Type B pancreatic cell (in vitro differentiated cells): ENCODE measurements at regions not wholly inside any gene's neighbourhood (a gene's known extent, or its start where the extent isn't known, plus 50 kb on each side); places are given as distances from the start of the nearest gene placed in this dataset.

Experiments used
- DNase-seq: peaks from one replicate; pipeline ENCODE4 v3.0.0; 2021; ENCODE audit warnings: mixed read lengths; ENCODE audit not compliant: unreplicated experiment; ENCODE audit errors: extremely low spot score
- H3K27ac Mint-ChIP-seq: 2 replicates; pipeline ENCODE4 v1.8.0; 2021; ENCODE audit warnings: mild to moderate bottlenecking, mixed read lengths
- H3K27me3 Mint-ChIP-seq: 2 replicates; pipeline ENCODE4 v1.8.0; 2021; ENCODE audit warnings: mixed read lengths
- H3K36me3 Mint-ChIP-seq: 2 replicates; pipeline ENCODE4 v1.8.0; 2021; ENCODE audit warnings: mixed read lengths
- H3K4me1 Mint-ChIP-seq: one replicate; pipeline ENCODE4 v1.8.0; 2021; ENCODE audit warnings: mixed read lengths; ENCODE audit not compliant: unreplicated experiment
- H3K4me3 Mint-ChIP-seq: 2 replicates; pipeline ENCODE4 v1.8.0; 2021; ENCODE audit warnings: mild to moderate bottlenecking, mixed read lengths
- H3K9me3 Mint-ChIP-seq: 2 replicates; pipeline ENCODE4 v1.8.0; 2021; ENCODE audit warnings: mixed read lengths
- TF ChIP-seq, protein P1 (sequence below): fragments of 200-600 bp; sonication (generic); conservative IDR thresholded peaks from 2 replicates; pipeline ENCODE4 v1.5.0; 2021; ENCODE audit warnings: antibody characterized with exemption, mild to moderate bottlenecking

DNA sequence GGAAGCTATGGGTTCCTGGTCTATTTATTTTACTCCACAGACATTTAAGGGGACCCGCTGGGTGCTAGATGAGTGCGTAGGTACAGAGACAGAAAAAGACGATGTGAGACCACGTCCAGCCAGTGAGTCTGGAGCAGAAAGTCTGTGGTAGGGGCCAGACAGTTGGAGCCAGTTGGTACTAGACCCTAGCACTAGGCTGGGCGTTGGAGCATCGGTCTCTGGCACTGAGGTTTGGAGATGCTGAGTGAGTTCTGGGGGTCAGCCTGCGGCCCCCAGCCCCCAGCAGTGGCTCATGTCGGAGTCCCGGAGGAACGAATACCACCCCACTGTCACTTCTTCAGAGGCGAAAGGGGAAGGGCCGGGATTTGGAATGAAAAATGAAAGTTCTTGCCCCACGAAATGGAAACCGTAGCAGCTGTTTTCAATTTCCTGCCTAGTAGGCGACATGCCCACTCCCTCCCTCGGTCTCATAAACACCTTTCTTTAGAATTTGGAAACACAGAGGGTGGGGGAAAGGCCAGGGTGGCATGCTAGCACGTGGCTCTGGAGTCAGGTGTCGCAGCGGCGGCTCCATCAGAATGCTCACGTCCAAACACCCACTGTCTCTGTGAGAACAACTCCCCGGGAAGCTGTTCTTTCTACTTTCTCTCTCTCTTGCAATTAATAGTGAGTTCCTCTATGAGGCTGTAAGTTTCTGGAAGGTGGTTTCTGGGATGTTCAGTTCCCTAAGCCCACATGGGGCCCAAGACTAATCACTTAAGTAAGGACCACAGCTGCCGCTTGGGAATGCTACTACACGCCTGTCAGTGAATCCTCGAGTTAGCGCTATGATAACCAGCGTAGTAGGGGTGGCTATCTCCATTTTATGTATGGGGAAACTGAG is 96.8 kb downstream of the IRF8 start:
- Mint-ChIP-seq H3K27me3 (peaks cover 54% of the 10 kb centered on the region), H3K4me3 (no peak overlapping the region)

DNA sequence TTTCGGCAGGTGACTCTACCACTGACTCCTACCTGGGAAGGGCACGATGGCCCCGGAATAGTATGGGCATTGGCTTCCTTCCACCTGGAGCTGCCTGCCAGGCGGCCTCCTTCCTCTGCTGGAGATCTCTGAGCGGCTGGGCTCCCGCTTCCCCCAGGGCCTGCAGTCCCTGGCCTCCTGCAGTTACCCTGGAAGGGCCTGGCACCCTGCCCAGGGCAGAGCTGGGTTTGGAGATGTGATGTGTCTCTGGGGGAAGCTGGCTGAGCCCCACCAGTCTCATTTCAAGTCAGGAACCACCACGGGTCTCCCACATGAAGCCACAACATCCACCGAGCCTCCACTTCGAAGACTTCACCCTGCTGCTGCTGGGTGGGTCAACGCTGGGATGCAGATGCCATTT is 97.9 kb downstream of the IRF8 start:
- no peak for DNase-seq
- H3K9me3 Mint-ChIP-seq, result no peaks in the 10 kb centered on the region
- no peaks in the 10 kb centered on the region for H3K36me3 Mint-ChIP-seq

More for the DNA sequence above, 96.8 kb downstream of the IRF8 start:
- H3K4me1 Mint-ChIP-seq, result peaks cover 15% of the 10 kb centered on the region
- TF ChIP-seq, protein P1, sequence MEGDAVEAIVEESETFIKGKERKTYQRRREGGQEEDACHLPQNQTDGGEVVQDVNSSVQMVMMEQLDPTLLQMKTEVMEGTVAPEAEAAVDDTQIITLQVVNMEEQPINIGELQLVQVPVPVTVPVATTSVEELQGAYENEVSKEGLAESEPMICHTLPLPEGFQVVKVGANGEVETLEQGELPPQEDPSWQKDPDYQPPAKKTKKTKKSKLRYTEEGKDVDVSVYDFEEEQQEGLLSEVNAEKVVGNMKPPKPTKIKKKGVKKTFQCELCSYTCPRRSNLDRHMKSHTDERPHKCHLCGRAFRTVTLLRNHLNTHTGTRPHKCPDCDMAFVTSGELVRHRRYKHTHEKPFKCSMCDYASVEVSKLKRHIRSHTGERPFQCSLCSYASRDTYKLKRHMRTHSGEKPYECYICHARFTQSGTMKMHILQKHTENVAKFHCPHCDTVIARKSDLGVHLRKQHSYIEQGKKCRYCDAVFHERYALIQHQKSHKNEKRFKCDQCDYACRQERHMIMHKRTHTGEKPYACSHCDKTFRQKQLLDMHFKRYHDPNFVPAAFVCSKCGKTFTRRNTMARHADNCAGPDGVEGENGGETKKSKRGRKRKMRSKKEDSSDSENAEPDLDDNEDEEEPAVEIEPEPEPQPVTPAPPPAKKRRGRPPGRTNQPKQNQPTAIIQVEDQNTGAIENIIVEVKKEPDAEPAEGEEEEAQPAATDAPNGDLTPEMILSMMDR, result no peak
- no peak overlapping the region for H3K27ac Mint-ChIP-seq
- no peaks in the 10 kb centered on the region for H3K36me3 Mint-ChIP-seq
- DNase-seq, result no peak
- H3K9me3 Mint-ChIP-seq, result no peaks in the 10 kb centered on the region

DNA sequence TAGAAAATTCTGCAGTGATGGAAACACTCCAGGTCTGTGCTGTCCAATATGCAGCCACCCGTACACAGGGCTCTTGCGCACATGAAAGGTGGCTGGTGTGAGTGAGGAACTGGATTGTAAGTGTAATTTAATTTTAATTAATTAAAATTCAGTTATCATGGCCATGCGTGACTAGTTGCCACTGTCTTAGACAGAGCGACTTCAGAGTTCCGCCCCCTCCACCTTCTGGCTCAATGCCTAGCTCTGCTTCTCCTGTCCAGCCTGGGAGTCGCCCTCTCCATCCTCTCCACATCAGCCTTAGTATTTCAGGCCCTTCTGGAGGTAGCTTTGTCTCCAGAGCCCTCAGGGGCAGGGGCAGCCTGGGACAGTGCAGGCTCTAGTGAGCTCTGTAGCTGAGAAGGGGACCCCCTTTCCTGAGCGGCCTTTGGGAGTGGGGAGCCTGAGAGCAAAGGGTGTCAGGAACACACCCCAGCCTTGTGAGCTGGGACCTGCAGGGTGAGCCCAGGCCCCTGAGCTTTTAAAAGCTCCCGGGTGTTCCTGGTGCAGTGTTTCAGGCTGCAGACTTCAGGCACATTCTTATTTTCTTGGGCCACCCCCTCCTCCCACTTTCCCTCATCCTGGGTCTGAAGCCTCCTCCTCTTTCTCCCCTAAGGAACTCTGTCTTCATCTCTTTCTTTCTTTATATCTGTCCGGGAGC is 99.4 kb downstream of the IRF8 start:
- H3K9me3 Mint-ChIP-seq, result no peaks in the 10 kb centered on the region
- no peaks in the 10 kb centered on the region for H3K36me3 Mint-ChIP-seq
- H3K27me3 Mint-ChIP-seq, result peaks cover 41% of the 10 kb centered on the region
- TF ChIP-seq, protein P1, result no peak
- no peak overlapping the region for H3K27ac Mint-ChIP-seq
- H3K4me3 Mint-ChIP-seq, result no peak overlapping the region
- DNase-seq, result no peak
- peaks cover 15% of the 10 kb centered on the region for H3K4me1 Mint-ChIP-seq

More for the DNA sequence above, 97.9 kb downstream of the IRF8 start:
- TF ChIP-seq, protein P1, result no peak
- H3K4me3 Mint-ChIP-seq, result no peak overlapping the region
- H3K27ac Mint-ChIP-seq, result no peak overlapping the region
- H3K4me1 Mint-ChIP-seq, result peaks cover 15% of the 10 kb centered on the region
- peaks cover 50% of the 10 kb centered on the region for H3K27me3 Mint-ChIP-seq

DNA sequence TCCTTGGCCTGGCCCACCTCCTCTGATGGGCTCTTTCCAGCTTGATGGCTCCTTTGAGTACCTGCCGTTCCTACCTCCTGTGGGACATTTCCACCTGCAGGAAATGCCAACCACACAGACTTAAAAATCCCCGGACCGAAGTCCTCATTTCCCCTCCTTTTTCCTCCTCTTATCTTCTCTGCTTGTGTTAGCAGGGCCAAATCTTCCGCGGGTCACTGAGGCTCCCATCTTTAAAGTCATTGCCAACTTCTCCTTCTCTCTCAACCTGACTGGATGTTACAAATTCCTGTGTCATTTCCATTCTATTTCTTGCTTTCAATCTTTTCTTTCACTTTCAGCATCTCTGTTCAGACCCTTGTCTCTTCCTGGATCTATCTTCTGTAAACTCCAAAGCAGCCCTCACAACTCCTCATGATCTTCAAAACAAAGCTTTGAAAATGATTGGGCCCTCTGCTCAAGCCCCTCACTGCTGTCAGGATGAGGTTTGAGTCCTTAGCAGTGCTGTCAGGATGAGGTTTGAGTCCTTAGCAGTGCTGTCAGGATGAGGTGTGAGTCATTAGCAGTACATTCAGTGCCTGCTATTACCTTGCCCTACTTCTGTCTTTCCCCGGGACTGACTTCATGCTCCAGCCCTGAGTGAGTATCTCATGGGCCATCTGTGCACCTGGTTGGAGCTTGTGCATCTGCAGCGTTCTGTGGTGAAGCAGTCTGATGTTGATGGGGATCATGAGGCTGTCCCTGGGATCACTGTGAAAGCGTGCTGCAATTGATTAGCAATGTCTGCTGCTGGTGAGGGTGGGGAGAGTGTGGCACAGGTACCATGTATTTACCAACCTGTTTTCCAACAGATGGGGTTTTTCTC is 100.1 kb downstream of the IRF8 start:
- TF ChIP-seq, protein P1, result no peak
- no peak for DNase-seq
- H3K9me3 Mint-ChIP-seq, result no peaks in the 10 kb centered on the region
- H3K36me3 Mint-ChIP-seq, result no peaks in the 10 kb centered on the region
- H3K4me3 Mint-ChIP-seq, result no peak overlapping the region
- peaks cover 46% of the 10 kb centered on the region for H3K27me3 Mint-ChIP-seq
- H3K27ac Mint-ChIP-seq, result no peak overlapping the region
- peaks cover 15% of the 10 kb centered on the region for H3K4me1 Mint-ChIP-seq

DNA sequence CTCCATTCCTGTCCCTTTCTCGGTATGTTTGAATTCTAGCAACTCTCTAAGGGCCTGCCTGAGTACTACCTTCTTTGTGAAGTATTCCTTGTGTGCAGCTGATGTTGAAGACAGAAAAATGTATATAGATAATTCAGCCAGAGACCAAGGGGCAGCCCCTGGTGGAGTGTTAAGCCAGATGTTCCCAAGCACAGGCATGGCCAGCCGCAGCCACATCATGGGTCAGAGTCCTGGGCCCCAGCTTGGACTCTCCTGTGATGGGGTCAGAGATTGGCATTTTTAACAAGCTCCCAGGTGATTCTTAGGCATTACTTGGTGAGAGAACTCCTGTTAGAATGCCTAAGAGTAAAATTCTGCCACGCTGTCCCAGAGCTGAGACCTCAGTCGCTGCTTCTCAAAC is 100.8 kb downstream of the IRF8 start:
- no peak overlapping the region for H3K4me3 Mint-ChIP-seq
- no peak overlapping the region for H3K27ac Mint-ChIP-seq
- peaks cover 13% of the 10 kb centered on the region for H3K4me1 Mint-ChIP-seq
- peaks cover 45% of the 10 kb centered on the region for H3K27me3 Mint-ChIP-seq
- H3K9me3 Mint-ChIP-seq, result no peaks in the 10 kb centered on the region
- TF ChIP-seq, protein P1, result no peak
- no peaks in the 10 kb centered on the region for H3K36me3 Mint-ChIP-seq
- DNase-seq, result no peak
